HG03175 (cell line): ENCODE measurements at regions not wholly inside any gene's neighbourhood (a gene's known extent, or its start where the extent isn't known, plus 50 kb on each side); places are given as distances from the start of the nearest gene placed in this dataset.
"Not testable (repeated sequence)": the region's sequence is repeated elsewhere in the genome, so short reads cannot be mapped to it uniquely, and the experiment has no call there.

Experiments
- ATAC-seq: cut with Tn5 transposase; IDR thresholded peaks from one replicate; pipeline ENCODE4 v1.9.1; 2021; ENCODE audit warnings: mild to moderate bottlenecking, moderate library complexity; ENCODE audit not compliant: unreplicated experiment

GRCh38 chr17:70369391-70369790 lies 200.1 kb downstream of the KCNJ2 start:
- ATAC-seq: no peak

GRCh38 chr17:70370816-70371215 lies 201.5 kb downstream of the KCNJ2 start:
- ATAC-seq: no peak

- ATAC-seq: no peak
Observed at GRCh38 chr17:70373369-70373768, 204.0 kb downstream of the KCNJ2 start.

- ATAC-seq: no peak
Observed at GRCh38 chr17:70374496-70374895, 205.2 kb downstream of the KCNJ2 start.

- ATAC-seq: no peak
Observed at GRCh38 chr17:70375406-70375805, 206.1 kb downstream of the KCNJ2 start.

- ATAC-seq: no peak
Observed at GRCh38 chr17:70375813-70376770, 206.8 kb downstream of the KCNJ2 start.

GRCh38 chr17:70377654-70378053 lies 208.3 kb downstream of the KCNJ2 start:
- no peak for ATAC-seq

- no peak for ATAC-seq
Observed at GRCh38 chr17:70378076-70378475, 208.7 kb downstream of the KCNJ2 start.

GRCh38 chr17:70379945-70380344 lies 210.6 kb downstream of the KCNJ2 start:
- ATAC-seq: no peak

- ATAC-seq: not testable (repeated sequence)
Observed at GRCh38 chr17:70381916-70382315, 212.6 kb downstream of the KCNJ2 start.

- ATAC-seq: no peak
Observed at GRCh38 chr17:70388326-70388725, 219.0 kb downstream of the KCNJ2 start.

- not testable (repeated sequence) for ATAC-seq
Observed at GRCh38 chr17:70389232-70389757, 220.0 kb downstream of the KCNJ2 start.

GRCh38 chr17:70390049-70390448 lies 220.7 kb downstream of the KCNJ2 start:
- ATAC-seq: no peak

- ATAC-seq: no peak
Observed at GRCh38 chr17:70394473-70395232, 225.3 kb downstream of the KCNJ2 start.

- ATAC-seq: no peak
Observed at GRCh38 chr17:70405492-70406220, 236.3 kb downstream of the KCNJ2 start.

GRCh38 chr17:70407506-70407905 lies 238.2 kb downstream of the KCNJ2 start:
- ATAC-seq: no peak

- ATAC-seq: no peak
Observed at GRCh38 chr17:70408768-70409167, 239.4 kb downstream of the KCNJ2 start.

- no peak for ATAC-seq
Observed at GRCh38 chr17:70414300-70414699, 245.0 kb downstream of the KCNJ2 start.

- ATAC-seq: no peak
Observed at GRCh38 chr17:70420861-70421445, 251.6 kb downstream of the KCNJ2 start.

GRCh38 chr17:70422862-70423261 lies 253.5 kb downstream of the KCNJ2 start:
- no peak for ATAC-seq

GRCh38 chr17:70423562-70423961 lies 254.2 kb downstream of the KCNJ2 start:
- ATAC-seq: no peak
